HG03457 (cell line): ENCODE measurements at regions not wholly inside any gene's neighbourhood (a gene's known extent, or its start where the extent isn't known, plus 50 kb on each side); places are given as distances from the start of the nearest gene placed in this dataset.
"Not testable (repeated sequence)": the region's sequence is repeated elsewhere in the genome, so short reads cannot be mapped to it uniquely, and the experiment has no call there.

Source experiments
- ATAC-seq: cut with Tn5 transposase; IDR thresholded peaks from one replicate; pipeline ENCODE4 v1.9.1; 2021; ENCODE audit warnings: moderate number of reproducible peaks; ENCODE audit not compliant: unreplicated experiment

GRCh38 chr7:131808156-131808555, 251.7 kb upstream of the PODXL start:
- ATAC-seq: not testable (repeated sequence)

GRCh38 chr7:131803816-131804215, 247.4 kb upstream of the PODXL start:
- ATAC-seq: no peak

- no peak for ATAC-seq
Measured at GRCh38 chr7:131802195-131802864, 245.9 kb upstream of the PODXL start.

GRCh38 chr7:131800531-131800930, 244.1 kb upstream of the PODXL start:
- ATAC-seq: no peak

GRCh38 chr7:131800008-131800407, 243.6 kb upstream of the PODXL start:
- no peak for ATAC-seq

GRCh38 chr7:131797841-131798240, 241.4 kb upstream of the PODXL start:
- no peak for ATAC-seq

GRCh38 chr7:131795400-131795799, 239.0 kb upstream of the PODXL start:
- no peak for ATAC-seq

GRCh38 chr7:131792311-131792710, 235.9 kb upstream of the PODXL start:
- ATAC-seq: no peak

- no peak for ATAC-seq
Measured at GRCh38 chr7:131787101-131787500, 230.7 kb upstream of the PODXL start.

GRCh38 chr7:131786204-131786603, 229.8 kb upstream of the PODXL start:
- no peak for ATAC-seq

GRCh38 chr7:131778601-131779000, 222.2 kb upstream of the PODXL start:
- ATAC-seq: no peak

- no peak for ATAC-seq
Measured at GRCh38 chr7:131774419-131775220, 218.2 kb upstream of the PODXL start.

- ATAC-seq: no peak
Measured at GRCh38 chr7:131773413-131773812, 217.0 kb upstream of the PODXL start.

- ATAC-seq: no peak
Measured at GRCh38 chr7:131769241-131769640, 212.8 kb upstream of the PODXL start.

- ATAC-seq: no peak
Measured at GRCh38 chr7:131767591-131767990, 211.2 kb upstream of the PODXL start.

GRCh38 chr7:131765575-131765974, 209.1 kb upstream of the PODXL start:
- ATAC-seq: no peak

- ATAC-seq: no peak
Measured at GRCh38 chr7:131764143-131764775, 207.8 kb upstream of the PODXL start.

- no peak for ATAC-seq
Measured at GRCh38 chr7:131762753-131763152, 206.3 kb upstream of the PODXL start.

- ATAC-seq: not testable (repeated sequence)
Measured at GRCh38 chr7:131755801-131756200, 199.4 kb upstream of the PODXL start.

- no peak for ATAC-seq
Measured at GRCh38 chr7:131753620-131754222, 197.3 kb upstream of the PODXL start.

- ATAC-seq: no peak
Measured at GRCh38 chr7:131747658-131748232, 191.3 kb upstream of the PODXL start.
